ENCODE measurements at regions not wholly inside any gene's neighbourhood (a gene's known extent, or its start where the extent isn't known, plus 50 kb on each side); places are given as distances from the start of the nearest gene placed in this dataset.

DNA sequence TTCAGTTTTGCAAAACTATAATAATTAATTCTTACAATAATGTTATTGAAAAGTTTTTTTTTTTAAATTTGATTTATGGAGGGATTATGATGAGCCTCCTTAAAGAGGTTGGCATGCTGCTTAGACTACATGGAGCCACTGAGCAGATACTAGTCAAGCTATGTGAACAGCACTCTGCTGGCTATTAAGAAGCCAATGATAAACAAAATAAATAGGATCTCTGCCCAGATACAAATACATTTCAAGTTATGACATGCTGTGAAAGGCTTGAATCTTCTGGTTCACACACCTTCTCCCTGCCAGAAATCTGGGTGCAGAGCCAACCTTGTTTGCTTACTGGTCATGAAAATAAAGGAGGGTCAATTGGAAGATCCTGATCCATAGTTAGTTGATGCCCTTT, 107.4 kb upstream of the NAV3 start:
- Mint-ChIP-seq H3K4me3 (no peak overlapping the region), H3K27ac (no peak overlapping the region), H3K4me1 (no peaks in the 10 kb centered on the region), H3K36me3 (no peaks in the 10 kb centered on the region), H3K9me3 (peaks cover 0 to 13% (median 8%) of the 10 kb centered on the region in 8 donors), H3K27me3 (no peaks in the 10 kb centered on the region)
- Histone ChIP-seq H3K36me3 (ENCODE audit: insufficient read depth, low read length) (no peaks in the 10 kb centered on the region), H3K27ac (ENCODE audit: low read depth, low read length) (no peak overlapping the region), H3K27me3 (ENCODE audit: insufficient read depth, low read length) (no peaks in the 10 kb centered on the region), H3K4me3 (ENCODE audit: low read length in 2 of 2) (no peak overlapping the region), H3K9me3 (ENCODE audit: control insufficient read depth in 1 of 2, low read length in 2 of 2) (no peaks in the 10 kb centered on the region), H3K4me1 (ENCODE audit: insufficient read depth, low read length) (no peaks in the 10 kb centered on the region)
- CTCF ChIA-PET (ENCODE audit: partially characterized antibody), result no interaction called here
- intact Hi-C loops (cut with micrococcal nuclease), result no loop called here
- DNase-seq, result no peak
- POLR2A ChIA-PET (ENCODE audit: partially characterized antibody), result no interaction called here

DNA sequence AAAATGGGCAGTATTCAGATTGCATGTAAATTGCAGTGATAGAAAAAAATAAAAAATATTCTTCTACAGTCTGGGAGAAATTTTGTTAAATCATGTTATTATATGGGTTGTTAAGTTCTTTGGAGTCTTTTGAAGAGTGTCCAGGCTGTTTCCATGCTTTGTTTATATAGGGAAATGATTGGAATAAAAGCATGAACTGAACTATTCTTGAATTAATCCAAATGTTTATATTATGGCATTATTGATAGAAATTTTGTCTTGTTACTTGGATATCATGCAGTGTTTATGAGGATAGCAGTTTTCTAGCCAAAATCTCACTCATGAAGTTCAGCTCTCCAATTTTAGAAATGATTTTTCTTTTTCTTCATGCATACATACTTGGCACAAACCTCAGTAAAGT, 108.2 kb upstream of the NAV3 start:
- Mint-ChIP-seq H3K27me3 (no peaks in the 10 kb centered on the region), H3K4me1 (no peaks in the 10 kb centered on the region), H3K36me3 (no peaks in the 10 kb centered on the region), H3K27ac (no peak overlapping the region), H3K4me3 (no peak overlapping the region), H3K9me3 (peaks cover 0 to 13% (median 11%) of the 10 kb centered on the region in 8 donors)
- Histone ChIP-seq H3K4me3 (ENCODE audit: low read length in 2 of 2) (no peak overlapping the region), H3K4me1 (ENCODE audit: insufficient read depth, low read length) (no peaks in the 10 kb centered on the region), H3K36me3 (ENCODE audit: insufficient read depth, low read length) (no peaks in the 10 kb centered on the region), H3K27ac (ENCODE audit: low read depth, low read length) (no peak overlapping the region), H3K9me3 (ENCODE audit: control insufficient read depth in 1 of 2, low read length in 2 of 2) (no peaks in the 10 kb centered on the region), H3K27me3 (ENCODE audit: insufficient read depth, low read length) (no peaks in the 10 kb centered on the region)
- POLR2A ChIA-PET (ENCODE audit: partially characterized antibody), result no interaction called here
- CTCF ChIA-PET (ENCODE audit: partially characterized antibody), result no interaction called here
- intact Hi-C loops (cut with micrococcal nuclease), result no loop called here
- no peak for DNase-seq

DNA sequence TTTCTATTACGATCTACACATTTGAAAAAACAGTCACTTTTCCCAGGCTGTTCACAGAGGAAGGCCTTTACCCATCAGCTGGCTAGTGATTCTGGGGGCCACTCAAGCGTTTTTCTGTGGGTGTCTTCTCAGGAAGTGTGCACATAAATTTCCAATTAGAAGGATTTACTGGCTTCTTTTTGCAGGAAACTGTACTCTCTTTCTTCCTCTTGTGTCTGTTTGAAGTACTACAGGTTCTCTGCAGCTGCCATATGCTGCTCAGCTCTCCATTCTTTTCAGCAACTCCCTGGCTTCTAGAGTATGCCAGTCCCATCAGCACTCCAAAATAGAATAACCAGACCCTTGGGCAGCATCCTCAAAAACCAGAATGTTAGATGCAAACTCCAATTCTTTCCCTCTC, 110.4 kb upstream of the NAV3 start:
- POLR2A ChIA-PET (ENCODE audit: partially characterized antibody), result no interaction called here
- Mint-ChIP-seq H3K9me3 (peaks cover 0 to 13% (median 8%) of the 10 kb centered on the region in 8 donors), H3K27ac (no peak overlapping the region), H3K27me3 (no peaks in the 10 kb centered on the region), H3K4me3 (no peak overlapping the region), H3K36me3 (no peaks in the 10 kb centered on the region), H3K4me1 (no peaks in the 10 kb centered on the region)
- CTCF ChIA-PET (ENCODE audit: partially characterized antibody), result no interaction called here
- H3K4me1 ChIP-seq (ENCODE audit: insufficient read depth, low read length), result no peaks in the 10 kb centered on the region
- H3K4me3 ChIP-seq (ENCODE audit: low read length in 2 of 2), result no peak overlapping the region
- no peaks in the 10 kb centered on the region for H3K36me3 ChIP-seq (ENCODE audit: insufficient read depth, low read length)
- no peaks in the 10 kb centered on the region for H3K27me3 ChIP-seq (ENCODE audit: insufficient read depth, low read length)
- no peaks in the 10 kb centered on the region for H3K9me3 ChIP-seq (ENCODE audit: control insufficient read depth in 1 of 2, low read length in 2 of 2)
- DNase-seq, result no peak
- H3K27ac ChIP-seq (ENCODE audit: low read depth, low read length), result no peak overlapping the region
- intact Hi-C loops (cut with micrococcal nuclease), result no loop called here

DNA sequence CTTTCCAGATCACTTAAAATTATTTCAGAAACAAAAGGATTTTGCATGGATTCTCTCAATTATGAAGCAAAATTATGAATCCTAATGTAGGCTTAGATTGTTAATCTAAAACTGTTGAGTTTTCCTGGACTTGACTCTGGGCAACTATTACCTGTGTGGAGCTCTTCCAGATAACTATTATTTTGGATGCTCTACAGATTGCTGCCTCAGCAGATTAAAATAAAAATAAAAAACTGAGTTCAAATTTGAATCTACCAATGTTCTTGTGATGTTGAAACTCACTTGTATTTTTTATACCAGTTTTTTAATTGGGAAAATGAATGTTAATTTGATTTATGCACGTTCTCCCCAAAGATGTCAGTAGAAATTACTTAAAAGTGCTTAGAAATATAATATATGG, 120.5 kb upstream of the NAV3 start:
- CTCF ChIA-PET (ENCODE audit: partially characterized antibody), result no interaction called here
- Mint-ChIP-seq H3K36me3 (no peaks in the 10 kb centered on the region), H3K4me3 (no peak overlapping the region), H3K9me3 (peaks cover 0 to 12% (median 3%) of the 10 kb centered on the region in 8 donors), H3K4me1 (no peaks in the 10 kb centered on the region), H3K27ac (no peak overlapping the region), H3K27me3 (no peaks in the 10 kb centered on the region)
- POLR2A ChIA-PET (ENCODE audit: partially characterized antibody), result no interaction called here
- Histone ChIP-seq H3K27ac (ENCODE audit: low read depth, low read length) (no peak overlapping the region), H3K9me3 (ENCODE audit: control insufficient read depth in 1 of 2, low read length in 2 of 2) (no peaks in the 10 kb centered on the region), H3K36me3 (ENCODE audit: insufficient read depth, low read length) (no peaks in the 10 kb centered on the region), H3K27me3 (ENCODE audit: insufficient read depth, low read length) (no peaks in the 10 kb centered on the region), H3K4me1 (ENCODE audit: insufficient read depth, low read length) (no peaks in the 10 kb centered on the region), H3K4me3 (ENCODE audit: low read length in 2 of 2) (no peak overlapping the region)
- intact Hi-C loops (cut with micrococcal nuclease), result no loop called here
- no peak for DNase-seq

DNA sequence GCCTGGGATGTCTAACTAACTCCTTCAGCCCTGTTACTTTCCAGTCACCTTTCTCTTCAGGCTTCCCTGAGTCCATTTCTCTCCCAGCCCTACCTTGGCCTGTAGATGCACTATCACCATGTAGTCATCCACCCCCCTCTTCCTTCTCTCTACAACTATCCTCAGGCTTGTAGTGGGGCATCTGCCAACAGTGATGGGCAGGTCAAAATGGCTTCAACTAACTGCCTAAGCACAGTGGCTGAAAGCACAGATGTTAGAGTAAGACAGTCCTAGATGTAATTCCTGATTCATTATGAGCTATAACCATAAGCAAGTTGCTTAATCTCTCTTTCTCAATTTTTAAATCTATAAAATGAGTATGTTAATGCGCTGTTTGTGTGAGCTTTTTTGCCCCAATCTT, 133.6 kb upstream of the NAV3 start:
- Mint-ChIP-seq H3K27me3 (no peaks in the 10 kb centered on the region), H3K4me3 (no peak overlapping the region), H3K4me1 (no peaks in the 10 kb centered on the region), H3K36me3 (no peaks in the 10 kb centered on the region), H3K9me3 (peaks cover 0 to 8% (median 0%) of the 10 kb centered on the region in 8 donors), H3K27ac (no peak overlapping the region)
- Histone ChIP-seq H3K9me3 (ENCODE audit: control insufficient read depth in 1 of 2, low read length in 2 of 2) (no peaks in the 10 kb centered on the region), H3K27ac (ENCODE audit: low read depth, low read length) (no peak overlapping the region), H3K4me1 (ENCODE audit: insufficient read depth, low read length) (no peaks in the 10 kb centered on the region), H3K4me3 (ENCODE audit: low read length in 2 of 2) (no peak overlapping the region), H3K36me3 (ENCODE audit: insufficient read depth, low read length) (no peaks in the 10 kb centered on the region), H3K27me3 (ENCODE audit: insufficient read depth, low read length) (no peaks in the 10 kb centered on the region)
- CTCF ChIA-PET (ENCODE audit: partially characterized antibody), result no interaction called here
- no peak for DNase-seq
- POLR2A ChIA-PET (ENCODE audit: partially characterized antibody), result no interaction called here
- intact Hi-C loops (cut with micrococcal nuclease), result no loop called here

DNA sequence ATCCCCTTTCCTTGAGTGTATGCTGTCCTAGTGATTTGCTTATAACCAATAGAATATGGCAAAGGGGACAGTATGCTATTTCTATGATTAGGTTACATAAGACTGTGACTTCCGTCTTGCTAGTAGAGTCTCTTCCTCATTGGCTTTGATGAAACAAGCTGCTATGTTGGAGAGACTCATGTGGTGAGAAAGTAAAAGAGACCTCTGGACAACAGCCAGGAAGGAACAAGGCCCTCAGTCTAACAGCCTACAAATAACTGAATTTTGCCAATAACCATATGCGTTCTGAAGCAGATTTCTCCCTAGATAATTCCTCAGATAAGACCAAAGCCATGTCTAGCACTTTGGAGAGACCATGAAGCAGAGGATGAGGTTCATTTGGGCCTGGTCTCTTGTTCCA, 134.5 kb upstream of the NAV3 start:
- H3K9me3 Mint-ChIP-seq, result peaks cover 0 to 8% (median 0%) of the 10 kb centered on the region in 8 donors
- H3K36me3 ChIP-seq (ENCODE audit: insufficient read depth, low read length), result no peaks in the 10 kb centered on the region
- POLR2A ChIA-PET (ENCODE audit: partially characterized antibody), result no interaction called here
- CTCF ChIA-PET (ENCODE audit: partially characterized antibody), result no interaction called here
- no peaks in the 10 kb centered on the region for H3K36me3 Mint-ChIP-seq
- H3K4me1 Mint-ChIP-seq, result no peaks in the 10 kb centered on the region
- H3K27ac Mint-ChIP-seq, result no peak overlapping the region
- no peak overlapping the region for H3K27ac ChIP-seq (ENCODE audit: low read depth, low read length)
- no peaks in the 10 kb centered on the region for H3K27me3 ChIP-seq (ENCODE audit: insufficient read depth, low read length)
- no peaks in the 10 kb centered on the region for H3K9me3 ChIP-seq (ENCODE audit: control insufficient read depth in 1 of 2, low read length in 2 of 2)
- no peak overlapping the region for H3K4me3 Mint-ChIP-seq
- H3K4me3 ChIP-seq (ENCODE audit: low read length in 2 of 2), result no peak overlapping the region
- intact Hi-C loops (cut with micrococcal nuclease), result no loop called here
- no peaks in the 10 kb centered on the region for H3K4me1 ChIP-seq (ENCODE audit: insufficient read depth, low read length)
- DNase-seq, result no peak
- H3K27me3 Mint-ChIP-seq, result no peaks in the 10 kb centered on the region

DNA sequence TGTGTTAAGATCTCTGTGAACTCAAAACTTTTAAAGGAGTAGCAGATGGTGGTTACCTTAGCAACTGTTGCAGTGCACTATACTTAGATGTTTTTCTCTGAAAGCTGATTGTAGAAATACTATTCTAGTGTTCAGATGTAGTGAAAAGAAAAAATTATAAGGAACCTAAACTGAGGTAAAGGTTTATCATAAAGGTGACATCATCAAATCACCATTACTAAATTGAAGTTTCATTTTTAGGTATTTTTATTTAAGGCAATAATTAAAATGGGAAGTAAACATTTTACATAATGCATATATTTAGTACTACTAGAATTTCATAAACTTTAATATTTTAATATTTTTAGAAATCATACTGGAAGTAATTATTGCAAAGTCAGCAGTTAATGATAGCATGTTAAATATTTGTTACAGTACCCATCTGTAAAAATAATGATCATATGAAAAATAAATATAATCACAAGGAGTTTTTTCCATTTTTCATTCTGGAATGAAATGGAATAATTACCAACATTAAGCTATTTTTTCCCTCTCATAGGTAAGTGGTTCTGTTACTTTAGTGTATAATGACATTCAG, 141.1 kb upstream of the NAV3 start:
- Histone ChIP-seq H3K27me3 (ENCODE audit: insufficient read depth, low read length) (no peaks in the 10 kb centered on the region), H3K9me3 (ENCODE audit: control insufficient read depth in 1 of 2, low read length in 2 of 2) (no peaks in the 10 kb centered on the region), H3K27ac (ENCODE audit: low read depth, low read length) (no peak overlapping the region), H3K4me3 (ENCODE audit: low read length in 2 of 2) (no peak overlapping the region), H3K4me1 (ENCODE audit: insufficient read depth, low read length) (no peaks in the 10 kb centered on the region), H3K36me3 (ENCODE audit: insufficient read depth, low read length) (no peaks in the 10 kb centered on the region)
- no peak overlapping the region for H3K27ac Mint-ChIP-seq
- no peaks in the 10 kb centered on the region for H3K36me3 Mint-ChIP-seq
- ChIA-PET CTCF (ENCODE audit: partially characterized antibody) (no interaction called here), POLR2A (ENCODE audit: partially characterized antibody) (no interaction called here)
- peaks cover 0 to 8% (median under 1%) of the 10 kb centered on the region in 8 donors for H3K9me3 Mint-ChIP-seq
- no peaks in the 10 kb centered on the region for H3K27me3 Mint-ChIP-seq
- no peak overlapping the region for H3K4me3 Mint-ChIP-seq
- intact Hi-C loops (cut with micrococcal nuclease), result no loop called here
- DNase-seq, result no peak
- no peaks in the 10 kb centered on the region for H3K4me1 Mint-ChIP-seq

DNA sequence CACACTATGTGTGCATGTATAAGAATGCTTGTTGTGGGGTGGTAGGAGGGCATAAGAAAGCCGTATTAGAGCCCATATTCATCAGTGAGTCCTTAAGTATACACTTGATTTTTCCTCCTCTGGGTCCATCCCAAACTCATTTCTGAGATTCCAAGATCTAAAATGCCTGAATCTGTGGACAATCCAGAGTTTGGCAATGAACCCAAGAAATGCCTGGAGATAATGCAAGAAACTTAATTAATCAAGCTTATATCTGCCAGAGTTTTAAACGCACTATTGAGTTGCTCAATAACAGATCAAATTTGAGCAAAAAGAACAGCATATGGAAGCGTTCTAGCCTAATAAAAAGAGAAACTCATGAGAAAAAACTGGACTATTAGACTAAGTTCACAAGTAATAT, 143.4 kb upstream of the NAV3 start:
- no peak for DNase-seq
- intact Hi-C loops (cut with micrococcal nuclease), result no loop called here
- H3K4me3 ChIP-seq (ENCODE audit: low read length in 2 of 2), result no peak overlapping the region
- Mint-ChIP-seq H3K4me3 (no peak overlapping the region), H3K4me1 (no peaks in the 10 kb centered on the region), H3K27ac (no peak overlapping the region), H3K27me3 (no peaks in the 10 kb centered on the region), H3K36me3 (no peaks in the 10 kb centered on the region), H3K9me3 (peaks cover 0 to 6% (median under 1%) of the 10 kb centered on the region in 8 donors)
- no peak overlapping the region for H3K27ac ChIP-seq (ENCODE audit: low read depth, low read length)
- no peaks in the 10 kb centered on the region for H3K36me3 ChIP-seq (ENCODE audit: insufficient read depth, low read length)
- H3K27me3 ChIP-seq (ENCODE audit: insufficient read depth, low read length), result no peaks in the 10 kb centered on the region
- no peaks in the 10 kb centered on the region for H3K4me1 ChIP-seq (ENCODE audit: insufficient read depth, low read length)
- H3K9me3 ChIP-seq (ENCODE audit: control insufficient read depth in 1 of 2, low read length in 2 of 2), result no peaks in the 10 kb centered on the region
- CTCF ChIA-PET (ENCODE audit: partially characterized antibody), result no interaction called here
- POLR2A ChIA-PET (ENCODE audit: partially characterized antibody), result no interaction called here
